Right hindlimb (tissue), 1 donor: ENCODE measurements at regions not wholly inside any gene's neighbourhood (a gene's known extent, or its start where the extent isn't known, plus 50 kb on each side); places are given as distances from the start of the nearest gene placed in this dataset.
"Not testable (repeated sequence)": the region's sequence is repeated elsewhere in the genome, so short reads cannot be mapped to it uniquely, and the experiment has no call there.

ENCODE experiments used
- DNase-seq: peaks from one replicate; pipeline ENCODE4 v3.0.0-alpha.2; 2018

DNA sequence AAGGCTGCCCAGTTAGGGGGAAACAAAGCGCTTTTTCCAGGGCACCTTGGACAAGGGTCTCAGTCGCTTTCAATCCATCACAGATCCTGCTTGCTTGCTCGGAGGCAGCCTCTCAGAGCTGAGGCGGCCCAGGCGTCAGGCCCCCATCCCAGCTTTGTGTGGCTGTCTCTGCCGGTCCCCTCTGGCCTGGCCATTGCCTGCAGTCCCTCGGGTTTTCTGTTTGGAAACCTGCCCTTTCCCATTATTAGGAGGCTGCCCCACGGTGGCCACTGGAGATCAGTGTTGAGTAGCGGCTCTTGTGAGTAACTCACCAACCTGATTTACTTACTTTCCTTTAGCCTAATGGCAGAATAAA lies 216.1 kb downstream of the GLRX3 start:
- no peak for DNase-seq

DNA sequence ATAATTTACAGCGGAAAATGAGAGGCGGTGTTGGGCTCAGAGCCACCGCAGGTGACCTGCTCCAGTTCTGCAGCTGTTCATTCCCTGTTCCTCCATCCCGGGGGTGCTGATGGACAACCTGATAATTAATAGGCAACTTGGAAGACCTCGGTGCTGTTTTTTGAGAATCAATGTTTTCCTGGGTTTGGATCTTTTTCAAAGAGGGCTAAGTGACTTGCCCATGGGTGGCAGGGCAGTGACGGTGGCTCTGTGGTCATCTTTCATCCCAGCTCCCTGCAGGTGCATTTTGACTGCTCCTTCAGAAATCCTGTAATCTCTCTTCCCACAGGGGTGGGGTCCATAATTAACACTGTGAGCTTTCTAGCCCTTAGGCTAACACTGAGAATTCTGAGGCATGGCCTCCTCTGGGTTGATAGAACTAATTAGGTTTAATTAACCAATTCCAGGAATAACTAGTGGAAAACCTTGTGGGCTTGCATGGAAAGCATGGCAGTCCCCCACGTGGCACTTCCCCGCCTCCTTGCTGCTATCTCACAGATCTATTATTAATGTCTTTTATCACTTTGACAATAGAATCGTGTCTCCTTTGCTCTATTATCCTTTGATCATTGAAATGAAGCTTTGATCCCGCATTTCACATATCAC lies 217.9 kb downstream of the GLRX3 start:
- DNase-seq, result no peak

- DNase-seq, result no peak
These were observed 218.4 kb downstream of the GLRX3 start for GRCh38 chr10:130354573-130354954.

- DNase-seq, result no peak
These were observed 219.0 kb downstream of the GLRX3 start for GRCh38 chr10:130354976-130355795.

- not testable (repeated sequence) for DNase-seq
These were observed 220.2 kb downstream of the GLRX3 start for GRCh38 chr10:130356429-130356828.

DNA sequence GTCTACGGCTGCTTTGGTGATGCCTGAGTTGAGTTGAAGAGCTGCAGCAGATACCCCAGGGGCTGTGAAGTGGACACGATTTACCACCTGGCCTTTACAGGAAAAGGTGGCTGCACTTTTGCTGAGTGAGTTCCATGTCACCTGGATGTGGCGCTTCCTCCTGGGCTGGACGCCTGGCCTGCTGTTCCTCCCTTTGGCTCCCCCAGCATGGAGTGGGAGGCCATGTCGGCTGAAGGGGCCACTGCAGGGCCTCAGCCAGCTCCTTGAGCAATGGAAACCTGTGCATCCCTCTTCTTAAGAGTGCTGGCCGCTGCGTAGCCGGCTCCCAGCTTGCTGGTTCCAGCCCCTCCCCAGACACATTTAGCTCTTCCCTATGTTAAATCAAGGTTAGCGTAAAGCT lies 221.0 kb downstream of the GLRX3 start:
- no peak for DNase-seq

GRCh38 chr10:130357951-130358350 lies 221.8 kb downstream of the GLRX3 start:
- no peak for DNase-seq

DNA sequence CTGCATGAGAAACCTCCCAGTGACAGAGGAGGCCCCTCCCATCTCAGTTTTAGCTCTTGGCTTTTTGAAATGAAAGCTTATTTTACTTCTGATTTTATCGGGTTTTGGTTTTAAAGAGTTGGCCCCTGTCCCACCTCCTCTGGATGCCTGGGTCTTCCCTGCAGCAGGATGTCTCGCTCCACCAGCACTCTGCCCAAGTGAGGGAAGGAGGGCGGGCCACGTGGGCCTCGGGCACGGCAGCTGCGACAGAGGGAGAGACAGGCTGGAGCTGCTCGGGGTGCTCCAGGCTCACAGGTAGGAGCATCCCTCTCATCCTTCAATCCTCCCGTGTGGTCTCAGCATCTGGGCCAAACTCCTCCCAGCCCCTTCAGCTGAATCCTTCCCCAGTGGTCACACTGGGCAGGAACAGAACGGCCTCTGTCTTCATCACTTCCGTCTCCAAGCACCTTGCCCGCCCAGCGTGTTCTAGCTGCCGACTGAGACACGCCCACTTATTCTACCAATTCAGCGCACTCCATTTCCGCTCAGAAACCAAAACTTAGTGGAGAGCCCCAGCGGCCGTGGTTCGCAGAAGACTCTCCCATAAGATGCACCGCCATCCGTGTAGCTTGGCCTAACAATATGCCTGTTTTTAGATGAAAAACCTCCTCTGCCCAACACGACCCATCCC lies 222.9 kb downstream of the GLRX3 start:
- DNase-seq, result no peak

GRCh38 chr10:130359711-130360110 lies 223.5 kb downstream of the GLRX3 start:
- no peak for DNase-seq

GRCh38 chr10:130360826-130361311 lies 224.7 kb downstream of the GLRX3 start:
- no peak for DNase-seq

GRCh38 chr10:130361351-130362105 lies 225.3 kb downstream of the GLRX3 start:
- no peak for DNase-seq

GRCh38 chr10:130362308-130362761 lies 226.1 kb downstream of the GLRX3 start:
- no peak for DNase-seq

DNA sequence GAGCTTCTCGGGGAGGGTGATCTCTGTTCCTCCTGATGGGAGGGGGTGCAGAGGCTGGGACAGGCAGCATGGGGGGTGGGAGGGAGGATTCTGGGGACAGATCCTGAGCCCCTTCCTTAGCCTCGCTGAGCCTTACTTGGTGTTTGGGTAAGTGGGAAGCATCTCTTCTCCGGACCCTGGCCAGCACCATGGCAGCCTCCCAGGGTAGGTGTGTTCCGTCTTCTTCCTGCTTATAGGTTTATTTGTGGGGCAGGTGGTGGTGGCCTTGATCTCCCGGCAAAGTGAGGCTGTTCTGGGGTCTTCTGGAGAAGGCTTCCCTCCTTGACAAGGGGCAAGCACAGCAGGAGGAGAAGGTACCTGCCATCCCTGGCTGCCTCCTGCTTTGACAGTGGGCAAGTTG lies 226.9 kb downstream of the GLRX3 start:
- no peak for DNase-seq

- DNase-seq, result no peak
These were observed 227.8 kb downstream of the GLRX3 start for GRCh38 chr10:130363899-130364445.

- no peak for DNase-seq
These were observed 228.6 kb downstream of the GLRX3 start for GRCh38 chr10:130364631-130365411.

- no peak for DNase-seq
These were observed 232.8 kb downstream of the GLRX3 start for GRCh38 chr10:130368761-130369560.

DNA sequence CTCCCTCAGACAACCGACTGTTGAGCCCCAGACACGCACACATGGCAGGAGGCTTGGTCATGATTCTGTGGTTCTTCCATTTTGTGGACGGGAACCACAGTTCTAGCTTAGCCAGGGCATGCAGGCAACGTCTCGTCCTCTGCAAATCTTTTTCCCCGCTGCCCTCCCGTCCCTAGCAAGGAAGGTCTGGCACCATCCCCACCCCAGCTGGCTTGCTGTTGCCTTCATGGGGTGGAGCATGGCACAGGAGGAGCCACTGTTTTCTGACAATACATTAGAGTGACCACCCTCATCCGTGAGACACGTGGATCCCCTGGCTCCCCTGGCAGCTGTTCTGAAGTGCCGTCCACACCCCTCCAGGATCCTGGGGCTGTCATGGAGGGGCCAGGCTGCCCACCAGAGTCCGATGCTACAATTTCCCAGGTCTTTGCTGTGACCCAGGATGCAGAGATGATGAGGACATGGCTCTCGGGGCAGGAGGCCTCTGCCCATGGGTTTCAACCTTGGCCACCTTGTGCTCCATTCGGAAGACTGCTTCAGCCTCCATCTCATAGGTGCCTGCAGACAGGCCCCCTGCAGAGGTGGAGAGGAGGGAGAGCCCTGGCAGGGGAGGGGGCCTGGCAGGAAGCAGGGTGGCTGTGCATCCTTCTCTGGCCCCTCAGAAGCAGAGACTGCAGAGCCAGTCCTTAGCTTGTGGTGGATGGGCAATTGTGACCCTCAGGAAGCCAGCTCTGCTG lies 233.6 kb downstream of the GLRX3 start:
- DNase-seq, result no peak

- DNase-seq, result no peak
These were observed 234.5 kb downstream of the GLRX3 start for GRCh38 chr10:130370721-130371120.

DNA sequence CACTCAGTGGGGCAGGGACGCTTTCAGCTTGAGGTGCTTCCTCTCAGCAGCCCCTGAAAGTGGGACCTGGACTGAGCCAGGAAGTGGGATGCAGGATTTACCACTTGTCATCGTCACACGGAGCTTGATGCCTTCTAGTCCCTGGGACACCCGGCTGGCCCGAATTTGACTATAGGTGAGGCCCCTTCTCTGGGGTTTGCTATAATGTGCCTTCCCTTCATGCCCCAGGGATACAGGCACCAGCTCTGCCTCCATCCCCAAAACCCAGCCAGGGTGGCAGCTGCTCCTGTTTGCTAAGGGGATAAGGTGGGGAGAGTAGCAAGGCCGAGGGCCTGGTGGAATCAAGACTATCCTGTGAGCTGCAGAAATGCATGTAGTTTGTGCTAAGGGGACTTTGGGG lies 235.0 kb downstream of the GLRX3 start:
- DNase-seq, result no peak

DNA sequence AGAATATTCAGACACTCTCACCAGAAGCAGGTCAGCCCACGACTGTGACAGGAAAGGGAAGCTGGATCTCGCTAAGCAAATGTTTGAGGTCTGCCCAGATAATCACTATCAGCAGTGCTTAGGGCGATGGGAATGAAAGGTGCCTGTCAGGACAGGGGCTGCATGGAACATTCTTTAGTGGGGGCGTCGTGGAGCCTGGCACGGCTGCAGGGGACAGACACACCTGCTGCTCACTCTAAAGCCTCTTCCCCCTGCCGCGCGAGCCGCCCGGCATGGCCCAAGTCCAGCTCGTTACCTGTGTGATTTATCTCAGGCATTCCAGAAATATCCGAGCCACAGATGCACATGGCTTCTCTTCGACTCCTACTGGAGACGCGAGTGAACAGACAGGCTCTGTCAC lies 235.5 kb downstream of the GLRX3 start:
- DNase-seq, result no peak
